HepG2 (cell line): ENCODE measurements at regions not wholly inside any gene's neighbourhood (a gene's known extent, or its start where the extent isn't known, plus 50 kb on each side); places are given as distances from the start of the nearest gene placed in this dataset.

ENCODE experiments used
- FOXA1 ChIP-seq, 2 experiments: fragments of 450-650 bp in 1 of 2; sonication (generic) in 1 of 2; formaldehyde crosslinking in 1 of 2; IDR thresholded peaks; 2 replicates each; pipeline versions ENCODE4 v1.4.0 to v1.6.1; 2016 to 2020; ENCODE audit warnings: missing genetic modification reagents in 1 of 2
- KIAA2018 ChIP-seq: sonication (generic); formaldehyde crosslinking; IDR thresholded peaks from 2 replicates; pipeline ENCODE4 v1.5.0; 2020; ENCODE audit warnings: mild to moderate bottlenecking, missing genetic modification reagents, borderline replicate concordance
- NFYB ChIP-seq: sonication (generic); formaldehyde crosslinking; IDR thresholded peaks from 2 replicates; pipeline ENCODE4 v1.4.0; 2020; ENCODE audit warnings: missing genetic modification reagents
- PAXIP1 ChIP-seq: sonication (generic); formaldehyde crosslinking; conservative IDR thresholded peaks from 2 replicates; pipeline ENCODE4 v1.4.0; 2020; ENCODE audit warnings: mild to moderate bottlenecking, missing genetic modification reagents, moderate library complexity
- ZC3H4 ChIP-seq: sonication (generic); formaldehyde crosslinking; IDR thresholded peaks from 2 replicates; pipeline ENCODE4 v1.4.0; 2020; ENCODE audit warnings: missing genetic modification reagents, borderline replicate concordance
- ZNF441 ChIP-seq: sonication (generic); formaldehyde crosslinking; IDR thresholded peaks from 2 replicates; pipeline ENCODE4 v1.7.0; 2021; ENCODE audit warnings: missing genetic modification reagents, borderline replicate concordance
- ZNF550 ChIP-seq: sonication (generic); formaldehyde crosslinking; IDR thresholded peaks from 2 replicates; pipeline ENCODE4 v1.4.0; 2020; ENCODE audit warnings: mild to moderate bottlenecking, missing genetic modification reagents, borderline replicate concordance

GRCh38 chr4:158005021-158005420 is 167.8 kb downstream of the GASK1B start (continued):
- TF ChIP-seq FOXA1 (IDR thresholded peaks at IDR 0.05) = no peak
- no peak for TF ChIP-seq FOXA1 (CRISPR knock-in tag; IDR thresholded peaks at IDR 0.05)
- TF ChIP-seq PAXIP1 (CRISPR knock-in tag) = no peak
- no peak for TF ChIP-seq ZNF441 (CRISPR knock-in tag)
- no peak for TF ChIP-seq KIAA2018
- no peak for TF ChIP-seq ZNF550 (CRISPR knock-in tag)
- TF ChIP-seq ZC3H4 = no peak
- no peak for TF ChIP-seq NFYB (CRISPR knock-in tag)
